HCEC 1CT (cell line): ENCODE measurements at regions not wholly inside any gene's neighbourhood (a gene's known extent, or its start where the extent isn't known, plus 50 kb on each side); places are given as distances from the start of the nearest gene placed in this dataset.

Experiments
- DNase-seq: peaks from one replicate; pipeline ENCODE4 v3.0.0-alpha.2; 2017

- no peak for DNase-seq
Observed at GRCh38 chr3:30269751-30270445, 336.5 kb upstream of the TGFBR2 start.

GRCh38 chr3:30271781-30272180 is 334.6 kb upstream of the TGFBR2 start:
- no peak for DNase-seq

GRCh38 chr3:30273304-30274072 is 332.9 kb upstream of the TGFBR2 start:
- no peak for DNase-seq

- no peak for DNase-seq
Observed at GRCh38 chr3:30277494-30277893, 328.9 kb upstream of the TGFBR2 start.

- no peak for DNase-seq
Observed at GRCh38 chr3:30281526-30281925, 324.9 kb upstream of the TGFBR2 start.

- DNase-seq, result peak; percentile 91
Observed at GRCh38 chr3:30282154-30282696, 324.2 kb upstream of the TGFBR2 start.

- DNase-seq, result no peak
Observed at GRCh38 chr3:30285188-30286006, 321.0 kb upstream of the TGFBR2 start.

- DNase-seq, result peak; percentile 87
Observed at GRCh38 chr3:30286007-30286669, 320.3 kb upstream of the TGFBR2 start.

GRCh38 chr3:30286811-30287210 is 319.6 kb upstream of the TGFBR2 start:
- peak; percentile 39 for DNase-seq

GRCh38 chr3:30288830-30289229 is 317.6 kb upstream of the TGFBR2 start:
- no peak for DNase-seq

GRCh38 chr3:30289324-30289723 is 317.1 kb upstream of the TGFBR2 start:
- peak; percentile 43 for DNase-seq

GRCh38 chr3:30289766-30290165 is 316.6 kb upstream of the TGFBR2 start:
- DNase-seq, result no peak

GRCh38 chr3:30290479-30290878 is 315.9 kb upstream of the TGFBR2 start:
- DNase-seq, result no peak

GRCh38 chr3:30292192-30292893 is 314.1 kb upstream of the TGFBR2 start:
- DNase-seq, result no peak

- DNase-seq, result no peak
Observed at GRCh38 chr3:30293621-30294240, 312.7 kb upstream of the TGFBR2 start.

GRCh38 chr3:30294241-30294667 is 312.1 kb upstream of the TGFBR2 start:
- no peak for DNase-seq

GRCh38 chr3:30297112-30297511 is 309.3 kb upstream of the TGFBR2 start:
- DNase-seq, result no peak

GRCh38 chr3:30299674-30300385 is 306.6 kb upstream of the TGFBR2 start:
- DNase-seq, result no peak

- DNase-seq, result no peak
Observed at GRCh38 chr3:30300809-30301208, 305.6 kb upstream of the TGFBR2 start.

- DNase-seq, result no peak
Observed at GRCh38 chr3:30302027-30302426, 304.4 kb upstream of the TGFBR2 start.

- DNase-seq, result no peak
Observed at GRCh38 chr3:30303770-30304169, 302.6 kb upstream of the TGFBR2 start.
